Suprapubic skin (tissue), 4 donors: ENCODE measurements at regions not wholly inside any gene's neighbourhood (a gene's known extent, or its start where the extent isn't known, plus 50 kb on each side); places are given as distances from the start of the nearest gene placed in this dataset.

ENCODE experiments used
- EP300 ChIP-seq: sonication (generic); formaldehyde crosslinking; IDR thresholded peaks from one replicate; pipeline ENCODE4 v1.6.1; 2017; ENCODE audit warnings: antibody characterized with exemption
- POLR2AphosphoS5 ChIP-seq, 3 donors: sonication (generic); formaldehyde crosslinking; IDR thresholded peaks; one replicate each; pipeline ENCODE4 v1.6.1; 2017; ENCODE audit warnings: antibody characterized with exemption in 3 of 3
- TF ChIP-seq, protein P1 (sequence below), 2 donors: fragments of 200-600 bp in 1 of 2; fragments of 450-650 bp in 1 of 2; sonication (generic) in 1 of 2; IDR thresholded peaks; one replicate each; pipeline ENCODE4 v1.5.1; 2016 to 2019; ENCODE audit warnings: antibody characterized with exemption in 2 of 2, mild to moderate bottlenecking in 1 of 2, moderate library complexity in 1 of 2

DNA sequence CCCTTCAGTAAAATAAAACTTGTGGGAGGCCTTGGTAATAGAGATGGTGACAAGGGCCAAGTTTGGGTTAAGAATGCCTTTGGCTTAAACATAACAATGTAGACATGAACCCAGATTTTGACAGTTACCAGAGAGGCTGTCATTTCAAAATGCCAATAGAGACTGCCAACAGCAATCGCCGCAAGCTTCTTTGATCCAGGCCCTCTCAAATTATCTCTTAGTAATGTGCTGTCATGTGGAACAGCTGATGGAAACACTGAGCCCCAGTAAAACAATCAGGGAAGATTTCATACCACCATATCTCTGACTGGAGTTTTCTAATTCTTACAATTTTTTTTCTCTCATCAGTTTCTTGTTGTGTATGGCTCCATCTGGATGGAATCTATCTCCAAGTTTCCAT is 80.5 kb downstream of the ZNF330 start:
- TF ChIP-seq, protein P1, sequence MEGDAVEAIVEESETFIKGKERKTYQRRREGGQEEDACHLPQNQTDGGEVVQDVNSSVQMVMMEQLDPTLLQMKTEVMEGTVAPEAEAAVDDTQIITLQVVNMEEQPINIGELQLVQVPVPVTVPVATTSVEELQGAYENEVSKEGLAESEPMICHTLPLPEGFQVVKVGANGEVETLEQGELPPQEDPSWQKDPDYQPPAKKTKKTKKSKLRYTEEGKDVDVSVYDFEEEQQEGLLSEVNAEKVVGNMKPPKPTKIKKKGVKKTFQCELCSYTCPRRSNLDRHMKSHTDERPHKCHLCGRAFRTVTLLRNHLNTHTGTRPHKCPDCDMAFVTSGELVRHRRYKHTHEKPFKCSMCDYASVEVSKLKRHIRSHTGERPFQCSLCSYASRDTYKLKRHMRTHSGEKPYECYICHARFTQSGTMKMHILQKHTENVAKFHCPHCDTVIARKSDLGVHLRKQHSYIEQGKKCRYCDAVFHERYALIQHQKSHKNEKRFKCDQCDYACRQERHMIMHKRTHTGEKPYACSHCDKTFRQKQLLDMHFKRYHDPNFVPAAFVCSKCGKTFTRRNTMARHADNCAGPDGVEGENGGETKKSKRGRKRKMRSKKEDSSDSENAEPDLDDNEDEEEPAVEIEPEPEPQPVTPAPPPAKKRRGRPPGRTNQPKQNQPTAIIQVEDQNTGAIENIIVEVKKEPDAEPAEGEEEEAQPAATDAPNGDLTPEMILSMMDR (IDR thresholded peaks at IDR 0.05), result no peak
- TF ChIP-seq EP300 (no peak), POLR2AphosphoS5 (IDR thresholded peaks at IDR 0.05) (no peak)
